Effector memory CD8-positive, alpha-beta T cell (primary cell): ENCODE measurements at regions not wholly inside any gene's neighbourhood (a gene's known extent, or its start where the extent isn't known, plus 50 kb on each side); places are given as distances from the start of the nearest gene placed in this dataset.

Experiments
- ATAC-seq: fragments of 150-1000 bp; cut with Tn5 transposase; replicated peaks from 2 replicates; pipeline ENCODE4 v1.10.0; 2021; ENCODE audit warnings: mild to moderate bottlenecking, moderate library complexity
- DNase-seq, 3 experiments: peaks; one replicate each; pipeline ENCODE4 v3.0.0; 2021
- H3K27ac Mint-ChIP-seq, 2 donors: one replicate each; pipeline ENCODE4 v1.8.0; 2022; ENCODE audit warnings: mild to moderate bottlenecking in 2 of 2, mixed read lengths in 2 of 2, moderate library complexity in 2 of 2
- H3K27me3 Mint-ChIP-seq, 2 donors: one replicate each; pipeline ENCODE4 v1.8.0; 2022; ENCODE audit warnings: mixed read lengths in 2 of 2
- H3K36me3 Mint-ChIP-seq: one replicate; pipeline ENCODE4 v1.8.0; 2022; ENCODE audit warnings: mild to moderate bottlenecking, moderate library complexity, mixed read lengths; ENCODE audit not compliant: insufficient read depth
- H3K4me1 Mint-ChIP-seq, 2 donors: one replicate each; pipeline ENCODE4 v1.8.0; 2022; ENCODE audit warnings: low read depth in 2 of 2, mixed read lengths in 2 of 2
- H3K4me3 Mint-ChIP-seq, 2 donors: one replicate each; pipeline ENCODE4 v1.8.0; 2022; ENCODE audit warnings: mild to moderate bottlenecking in 2 of 2, mixed read lengths in 2 of 2, moderate library complexity in 2 of 2
- H3K9me3 Mint-ChIP-seq, 2 donors: one replicate each; pipeline ENCODE4 v1.8.0; 2022; ENCODE audit warnings: mixed read lengths in 2 of 2

GRCh38 chr3:25235466-25235865, 192.6 kb upstream of the RARB start:
- Mint-ChIP-seq H3K9me3 (peaks cover 4% of the 10 kb centered on the region in 2 donors), H3K4me3 (no peak overlapping the region), H3K4me1 (no peaks in the 10 kb centered on the region), H3K27ac (no peak overlapping the region), H3K36me3 (no peaks in the 10 kb centered on the region), H3K27me3 (no peaks in the 10 kb centered on the region)
- ATAC-seq (no peak), DNase-seq (no peak)

GRCh38 chr3:25237602-25238001, 190.5 kb upstream of the RARB start:
- no peak overlapping the region for H3K4me3 Mint-ChIP-seq

GRCh38 chr3:25239042-25239441, 189.0 kb upstream of the RARB start:
- DNase-seq (no peak), ATAC-seq (no peak)
- Mint-ChIP-seq H3K4me1 (no peaks in the 10 kb centered on the region), H3K36me3 (no peaks in the 10 kb centered on the region), H3K27me3 (no peaks in the 10 kb centered on the region), H3K27ac (no peak overlapping the region), H3K4me3 (no peak overlapping the region), H3K9me3 (peaks cover 4 to 8% of the 10 kb centered on the region in 2 donors)

More at GRCh38 chr3:25237602-25238001, 190.5 kb upstream of the RARB start:
- DNase-seq, result no peak
- Mint-ChIP-seq H3K36me3 (no peaks in the 10 kb centered on the region), H3K27ac (no peak overlapping the region), H3K4me1 (no peaks in the 10 kb centered on the region), H3K27me3 (no peaks in the 10 kb centered on the region), H3K9me3 (peaks cover 4 to 8% of the 10 kb centered on the region in 2 donors)
- ATAC-seq, result no peak

- peaks cover 10 to 30% of the 10 kb centered on the region in 2 donors for H3K9me3 Mint-ChIP-seq
- H3K4me1 Mint-ChIP-seq, result no peaks in the 10 kb centered on the region
- DNase-seq (no peak), ATAC-seq (no peak)
- H3K27me3 Mint-ChIP-seq, result no peaks in the 10 kb centered on the region
- no peak overlapping the region for H3K27ac Mint-ChIP-seq
- no peak overlapping the region for H3K4me3 Mint-ChIP-seq
- no peaks in the 10 kb centered on the region for H3K36me3 Mint-ChIP-seq
Measured at GRCh38 chr3:25246913-25247312, 181.2 kb upstream of the RARB start.

GRCh38 chr3:25252291-25252690, 175.8 kb upstream of the RARB start:
- Mint-ChIP-seq H3K36me3 (no peaks in the 10 kb centered on the region), H3K4me3 (no peak overlapping the region), H3K27ac (no peak overlapping the region), H3K9me3 (peaks cover 7 to 18% of the 10 kb centered on the region in 2 donors), H3K27me3 (no peaks in the 10 kb centered on the region), H3K4me1 (no peaks in the 10 kb centered on the region)
- DNase-seq (no peak), ATAC-seq (no peak)

- Mint-ChIP-seq H3K36me3 (no peaks in the 10 kb centered on the region), H3K27ac (no peak overlapping the region), H3K9me3 (peaks cover 1 to 8% of the 10 kb centered on the region in 2 donors), H3K4me1 (no peaks in the 10 kb centered on the region), H3K4me3 (no peak overlapping the region), H3K27me3 (no peaks in the 10 kb centered on the region)
- no peak for DNase-seq
- no peak for ATAC-seq
Measured at GRCh38 chr3:25257026-25257425, 171.0 kb upstream of the RARB start.

- H3K4me1 Mint-ChIP-seq, result no peaks in the 10 kb centered on the region
- H3K27me3 Mint-ChIP-seq, result no peaks in the 10 kb centered on the region
- H3K27ac Mint-ChIP-seq, result no peak overlapping the region
- no peak overlapping the region for H3K4me3 Mint-ChIP-seq
- DNase-seq (no peak), ATAC-seq (no peak)
- H3K36me3 Mint-ChIP-seq, result no peaks in the 10 kb centered on the region
- peaks cover 7 to 9% of the 10 kb centered on the region in 2 donors for H3K9me3 Mint-ChIP-seq
Measured at GRCh38 chr3:25259871-25260270, 168.2 kb upstream of the RARB start.

- H3K36me3 Mint-ChIP-seq, result no peaks in the 10 kb centered on the region
- H3K9me3 Mint-ChIP-seq, result peaks cover 10 to 16% of the 10 kb centered on the region in 2 donors
- no peaks in the 10 kb centered on the region for H3K4me1 Mint-ChIP-seq
- DNase-seq (no peak), ATAC-seq (no peak)
- no peak overlapping the region for H3K4me3 Mint-ChIP-seq
- H3K27me3 Mint-ChIP-seq, result no peaks in the 10 kb centered on the region
- H3K27ac Mint-ChIP-seq, result no peak overlapping the region
Measured at GRCh38 chr3:25262322-25262721, 165.7 kb upstream of the RARB start.

- ATAC-seq, result no peak
- H3K36me3 Mint-ChIP-seq, result no peaks in the 10 kb centered on the region
- H3K27me3 Mint-ChIP-seq, result no peaks in the 10 kb centered on the region
Measured at GRCh38 chr3:25265284-25265683, 162.8 kb upstream of the RARB start.

GRCh38 chr3:25266677-25267076, 161.4 kb upstream of the RARB start:
- ATAC-seq (no peak), DNase-seq (no peak)
- Mint-ChIP-seq H3K4me3 (no peak overlapping the region), H3K27ac (no peak overlapping the region), H3K9me3 (peaks cover 9 to 23% of the 10 kb centered on the region in 2 donors), H3K4me1 (no peaks in the 10 kb centered on the region), H3K36me3 (no peaks in the 10 kb centered on the region), H3K27me3 (no peaks in the 10 kb centered on the region)

More at GRCh38 chr3:25265284-25265683, 162.8 kb upstream of the RARB start:
- no peak for DNase-seq
- H3K27ac Mint-ChIP-seq, result no peak overlapping the region
- no peaks in the 10 kb centered on the region for H3K4me1 Mint-ChIP-seq
- H3K4me3 Mint-ChIP-seq, result no peak overlapping the region
- H3K9me3 Mint-ChIP-seq, result peaks cover 12 to 23% of the 10 kb centered on the region in 2 donors

GRCh38 chr3:25272090-25272489, 156.0 kb upstream of the RARB start:
- H3K4me3 Mint-ChIP-seq, result no peak overlapping the region
- H3K4me1 Mint-ChIP-seq, result no peaks in the 10 kb centered on the region
- H3K27ac Mint-ChIP-seq, result no peak overlapping the region
- DNase-seq (no peak), ATAC-seq (no peak)
- peaks cover 4 to 7% of the 10 kb centered on the region in 2 donors for H3K9me3 Mint-ChIP-seq
- no peaks in the 10 kb centered on the region for H3K27me3 Mint-ChIP-seq
- H3K36me3 Mint-ChIP-seq, result no peaks in the 10 kb centered on the region

- Mint-ChIP-seq H3K36me3 (no peaks in the 10 kb centered on the region), H3K9me3 (peaks cover 0 to 1% of the 10 kb centered on the region in 2 donors), H3K4me3 (no peak overlapping the region), H3K27ac (no peak overlapping the region), H3K4me1 (no peaks in the 10 kb centered on the region), H3K27me3 (no peaks in the 10 kb centered on the region)
- ATAC-seq (no peak), DNase-seq (no peak)
Measured at GRCh38 chr3:25273582-25274171, 154.4 kb upstream of the RARB start.

- Mint-ChIP-seq H3K36me3 (no peaks in the 10 kb centered on the region), H3K27ac (no peak overlapping the region), H3K27me3 (no peaks in the 10 kb centered on the region), H3K4me3 (no peak overlapping the region), H3K4me1 (no peaks in the 10 kb centered on the region), H3K9me3 (peaks cover 4 to 11% of the 10 kb centered on the region in 2 donors)
- DNase-seq, result no peak
- no peak for ATAC-seq
Measured at GRCh38 chr3:25277503-25277902, 150.6 kb upstream of the RARB start.

GRCh38 chr3:25281041-25281731, 146.9 kb upstream of the RARB start:
- H3K9me3 Mint-ChIP-seq, result peaks cover 8 to 11% of the 10 kb centered on the region in 2 donors
- no peaks in the 10 kb centered on the region for H3K4me1 Mint-ChIP-seq
- H3K27ac Mint-ChIP-seq, result no peak overlapping the region
- no peaks in the 10 kb centered on the region for H3K27me3 Mint-ChIP-seq
- no peak overlapping the region for H3K4me3 Mint-ChIP-seq
- no peaks in the 10 kb centered on the region for H3K36me3 Mint-ChIP-seq
- DNase-seq (no peak), ATAC-seq (no peak)
